Endothelial cell of umbilical vein (primary cell): ENCODE measurements at regions not wholly inside any gene's neighbourhood (a gene's known extent, or its start where the extent isn't known, plus 50 kb on each side); places are given as distances from the start of the nearest gene placed in this dataset.

Experiments
- BruUV-seq: library from RNA; stranded (reverse); fragments of 400-500 nt; replicated peaks from 2 replicates; lab custom pipeline; 2021; lab: Mats Ljungman, UMichigan
- CTCF ChIA-PET: fragments of 300-600, 350-600 bp; sonication (Branson Sonifier 250); formaldehyde crosslinking; loops from one replicate; lab custom pipeline; 2021; ENCODE audit warnings: antibody characterized with exemption, inconsistent platforms; lab: Charles Lee
- POLR2A ChIA-PET: fragments of 300-600, 350-600 bp; sonication (Branson Sonifier 250); formaldehyde crosslinking; loops from one replicate; lab custom pipeline; 2021; ENCODE audit warnings: antibody characterized with exemption, inconsistent platforms; lab: Charles Lee
- DNase-seq: peaks from one replicate; pipeline ENCODE4 v3.0.0-alpha.2; 2011; ENCODE audit warnings: low read depth, low spot score
- FAIRE-seq: peaks from 2 replicates; lab custom pipeline; 2011; peaks lifted over from hg19 to GRCh38; lab: Jason Lieb, UNC
- H2AFZ ChIP-seq: 2 replicates; pipeline ENCODE4 v1.6.0; 2012; ENCODE audit warnings: low read depth, low read length, control low read depth, inconsistent platforms
- H3K27ac ChIP-seq: 2 replicates; pipeline ENCODE4 v1.5.1; 2011; ENCODE audit warnings: low read depth, mild to moderate bottlenecking, control low read depth, low read length, moderate library complexity; ENCODE audit not compliant: insufficient read depth
- H3K27me3 ChIP-seq, 2 experiments: 2 replicates each; pipeline versions ENCODE4 v1.6.0 to v1.6.1; 2011; ENCODE audit warnings: low read length in 2 of 2, mixed read lengths in 1 of 2; ENCODE audit not compliant: control insufficient read depth in 2 of 2, insufficient read depth in 2 of 2
- H3K36me3 ChIP-seq, 2 experiments: 2 replicates in 1 of 2; 3 replicates in 1 of 2; pipeline ENCODE4 v1.5.1; 2011; ENCODE audit warnings: low read length in 2 of 2, mild to moderate bottlenecking in 1 of 2, moderate library complexity in 1 of 2; ENCODE audit not compliant: control insufficient read depth in 2 of 2, insufficient read depth in 2 of 2; ENCODE audit errors: extremely low read depth in 1 of 2
- H3K4me1 ChIP-seq: 3 replicates; pipeline ENCODE4 v1.5.1; 2011; ENCODE audit warnings: mild to moderate bottlenecking, low read length; ENCODE audit not compliant: control insufficient read depth, insufficient read depth; ENCODE audit errors: extremely low read depth
- H3K4me2 ChIP-seq: 2 replicates; pipeline ENCODE4 v1.6.1; 2011; ENCODE audit warnings: low read length, control low read depth, mixed read lengths; ENCODE audit not compliant: insufficient read depth
- H3K4me3 ChIP-seq, 3 experiments: fragments of 200-600 bp in 1 of 3; sonication (generic), shearing (Covaris generic) in 1 of 3; replicated peaks in 1 of 3; 2 replicates each; pipeline ENCODE4 v1.5.1; 2011 to 2016; ENCODE audit warnings: control low read depth in 3 of 3, low read length in 3 of 3, mild to moderate bottlenecking in 2 of 3, inconsistent platforms in 1 of 3, low read depth in 1 of 3, moderate library complexity in 1 of 3; ENCODE audit not compliant: insufficient read depth in 1 of 3
- H3K79me2 ChIP-seq: 2 replicates; pipeline ENCODE4 v1.6.0; 2012; ENCODE audit warnings: low read length, inconsistent platforms; ENCODE audit not compliant: control insufficient read depth, insufficient read depth
- H3K9ac ChIP-seq: replicated peaks from 2 replicates; pipeline ENCODE3; 2011; ENCODE audit warnings: low read length, control low read depth; ENCODE audit not compliant: insufficient read depth; ENCODE audit errors: extremely low read depth
- H3K9me1 ChIP-seq: replicated peaks from 3 replicates; pipeline ENCODE4 v1.6.0; 2011; ENCODE audit warnings: mild to moderate bottlenecking, low read length; ENCODE audit not compliant: control insufficient read depth, insufficient read depth; ENCODE audit errors: extremely low read depth
- H3K9me3 ChIP-seq: replicated peaks from 2 replicates; pipeline ENCODE4 v1.5.1; 2012; ENCODE audit warnings: low read length, inconsistent platforms; ENCODE audit not compliant: control insufficient read depth, insufficient read depth
- H4K20me1 ChIP-seq: replicated peaks from 2 replicates; pipeline ENCODE3; 2011; ENCODE audit warnings: mild to moderate bottlenecking, low read length; ENCODE audit not compliant: control insufficient read depth, insufficient read depth; ENCODE audit errors: extremely low read depth
- CTCF ChIP-seq, 2 donors: IDR thresholded peaks; 1 replicate in 1 of 2; 2 replicates in 1 of 2; pipeline ENCODE4 v1.5.1; 2011; ENCODE audit warnings: low read length in 2 of 2, mild to moderate bottlenecking in 2 of 2, moderate library complexity in 2 of 2, control low read depth in 1 of 2, inconsistent platforms in 1 of 2, low read depth in 1 of 2; ENCODE audit not compliant: insufficient read depth in 1 of 2; ENCODE audit errors: extremely low read depth in 1 of 2
- EZH2 ChIP-seq: IDR thresholded peaks from 2 replicates; pipeline ENCODE4 v1.6.1; 2012; ENCODE audit warnings: borderline replicate concordance, low read depth, mild to moderate bottlenecking, moderate library complexity, low read length, inconsistent platforms; ENCODE audit not compliant: severe bottlenecking
- FOS ChIP-seq: IDR thresholded peaks from 2 replicates; pipeline ENCODE4 v1.6.1; 2011; ENCODE audit warnings: mild to moderate bottlenecking, low read length, moderate library complexity, borderline replicate concordance; ENCODE audit not compliant: insufficient read depth
- GATA2 ChIP-seq: IDR thresholded peaks from 2 replicates; pipeline ENCODE4 v1.7.0; 2011; ENCODE audit warnings: low read depth, mild to moderate bottlenecking, moderate library complexity, mixed read lengths, low read length; ENCODE audit not compliant: insufficient read length, insufficient read depth
- JUN ChIP-seq: IDR thresholded peaks from 2 replicates; pipeline ENCODE4 v1.6.1; 2011; ENCODE audit warnings: borderline replicate concordance, low read depth; ENCODE audit not compliant: insufficient read length, insufficient read depth
- MAX ChIP-seq: IDR thresholded peaks from 2 replicates; pipeline ENCODE4 v1.6.1; 2011; ENCODE audit not compliant: insufficient read depth, insufficient read length
- MYC ChIP-seq: IDR thresholded peaks from one replicate; pipeline ENCODE4 v1.6.1; 2011; ENCODE audit warnings: mild to moderate bottlenecking, low read depth, low read length
- POLR2A ChIP-seq: IDR thresholded peaks from 2 replicates; pipeline ENCODE4 v1.6.1; 2012; ENCODE audit warnings: low read depth, mild to moderate bottlenecking, control low read depth, low read length
- POLR2AphosphoS5 ChIP-seq: IDR thresholded peaks from 2 replicates; pipeline ENCODE4 v1.6.1; 2012; ENCODE audit warnings: low read depth, mild to moderate bottlenecking, control low read depth, low read length, moderate library complexity; ENCODE audit not compliant: insufficient read depth
- dilution Hi-C: fragments of 300-500 bp; cut with MboI; formaldehyde crosslinking; loops from one replicate; pipeline ENCODE4 v1.15.0; 2019; ENCODE audit warnings: low sequenced_read_pairs; ENCODE audit not compliant: extremely low pct_ligation_motif_present
- intact Hi-C: fragments of 100-400 bp; cut with micrococcal nuclease; formaldehyde crosslinking; loops from one replicate; pipeline ENCODE4 v1.10.0; 2022

- no TSS peak for BruUV-seq
- DNase-seq: no peak
- Histone ChIP-seq H3K27me3 (no peaks in the 10 kb centered on the region), H3K27ac (no peak overlapping the region), H3K4me1 (no peaks in the 10 kb centered on the region), H3K9me3 (no peaks in the 10 kb centered on the region), H3K79me2 (no peaks in the 10 kb centered on the region), H3K36me3 (no peaks in the 10 kb centered on the region), H3K4me3 (no peak overlapping the region), H3K9ac (no peak overlapping the region), H3K4me2 (no peak overlapping the region), H3K9me1 (no peaks in the 10 kb centered on the region), H2AFZ (no peak overlapping the region), H4K20me1 (no peaks in the 10 kb centered on the region)
- FAIRE-seq: no peak
- dilution Hi-C loops: no loop called here
- POLR2A ChIA-PET: no interaction called here
- intact Hi-C loops: no loop called here
- TF ChIP-seq FOS (no peak), MYC (no peak), POLR2A (no peak), JUN (no peak), CTCF (IDR thresholded peaks at IDR 0.05; ENCODE audit: extremely low read depth in 1 of 2, insufficient read depth in 1 of 2, low read depth in 1 of 2, low read length in 2 of 2) (no peak), POLR2AphosphoS5 (no peak), EZH2 (no peak)
- CTCF ChIA-PET: no interaction called here
Measured at GRCh38 chrX:39226251-39226650, 425.0 kb downstream of the MID1IP1 start.

- Histone ChIP-seq H4K20me1 (no peaks in the 10 kb centered on the region), H3K36me3 (no peaks in the 10 kb centered on the region), H3K4me3 (no peak overlapping the region), H3K9ac (no peak overlapping the region), H3K79me2 (no peaks in the 10 kb centered on the region), H3K4me2 (no peak overlapping the region), H3K27ac (no peak overlapping the region), H3K9me3 (no peaks in the 10 kb centered on the region), H3K27me3 (no peaks in the 10 kb centered on the region), H3K9me1 (no peaks in the 10 kb centered on the region), H3K4me1 (no peaks in the 10 kb centered on the region), H2AFZ (no peak overlapping the region)
- BruUV-seq: no TSS peak
- TF ChIP-seq FOS (no peak), MAX (no peak), MYC (no peak), POLR2A (no peak), EZH2 (no peak), JUN (no peak), GATA2 (no peak), CTCF (IDR thresholded peaks at IDR 0.05; ENCODE audit: extremely low read depth in 1 of 2, insufficient read depth in 1 of 2, low read depth in 1 of 2, low read length in 2 of 2) (no peak), POLR2AphosphoS5 (no peak)
- CTCF ChIA-PET: no interaction called here
- DNase-seq (no peak), FAIRE-seq (peak; percentile 42)
- intact Hi-C loops (no loop called here), dilution Hi-C loops (no loop called here)
- POLR2A ChIA-PET: no interaction called here
Measured at GRCh38 chrX:39227371-39227770, 426.1 kb downstream of the MID1IP1 start.
